ENCODE measurements at regions not wholly inside any gene's neighbourhood (a gene's known extent, or its start where the extent isn't known, plus 50 kb on each side); places are given as distances from the start of the nearest gene placed in this dataset.

DNA sequence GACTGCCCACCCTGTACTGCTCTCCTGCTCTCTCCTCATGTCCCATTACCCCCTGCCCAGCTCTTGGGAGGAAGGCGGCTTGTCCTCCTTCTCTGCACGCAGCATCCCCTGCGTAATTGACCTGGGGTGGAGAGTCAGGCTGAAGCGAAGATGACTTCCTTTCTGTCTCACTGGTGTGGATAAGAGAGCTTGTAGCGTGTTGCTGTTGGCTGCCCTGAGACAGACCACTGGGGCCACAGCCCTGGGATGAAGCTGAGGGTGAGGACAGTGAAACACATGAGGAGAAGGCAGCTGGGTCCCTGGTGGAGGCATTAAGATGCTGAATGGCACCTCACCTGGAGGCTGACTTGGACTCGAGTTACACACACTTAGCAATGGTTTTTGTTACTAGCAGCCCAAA is 310.3 kb upstream of the ZNF32 start:
- FAIRE-seq, result no peak
- no peak for DNase-seq (ENCODE audit: insufficient read length)
- TF ChIP-seq TAF1 (IDR thresholded peaks at IDR 0.05; ENCODE audit: borderline replicate concordance, low read depth, low read length) (no peak), POLR2AphosphoS5 (IDR thresholded peaks at IDR 0.05; ENCODE audit: low read depth, low read length) (no peak), POLR2A (IDR thresholded peaks at IDR 0.05; ENCODE audit: low read depth, low read length) (no peak)

- TF ChIP-seq POLR2A (IDR thresholded peaks at IDR 0.05; ENCODE audit: low read depth, low read length), result no peak
- no peak for TF ChIP-seq POLR2AphosphoS5 (IDR thresholded peaks at IDR 0.05; ENCODE audit: low read depth, low read length)
- no peak for TF ChIP-seq TAF1 (IDR thresholded peaks at IDR 0.05; ENCODE audit: borderline replicate concordance, low read depth, low read length)
- DNase-seq (ENCODE audit: insufficient read length), result no peak
- no peak for FAIRE-seq
Measured at GRCh38 chr10:43958071-43958432, 309.4 kb upstream of the ZNF32 start.

- DNase-seq (ENCODE audit: insufficient read length) (no peak), FAIRE-seq (no peak)
- TF ChIP-seq POLR2A (IDR thresholded peaks at IDR 0.05; ENCODE audit: low read depth, low read length) (no peak), TAF1 (IDR thresholded peaks at IDR 0.05; ENCODE audit: borderline replicate concordance, low read depth, low read length) (no peak), POLR2AphosphoS5 (IDR thresholded peaks at IDR 0.05; ENCODE audit: low read depth, low read length) (no peak)
Measured at GRCh38 chr10:43957267-43958070, 308.8 kb upstream of the ZNF32 start.

- DNase-seq (ENCODE audit: insufficient read length) (no peak), FAIRE-seq (no peak)
- TF ChIP-seq TAF1 (IDR thresholded peaks at IDR 0.05; ENCODE audit: borderline replicate concordance, low read depth, low read length), result no peak
- no peak for TF ChIP-seq POLR2A (IDR thresholded peaks at IDR 0.05; ENCODE audit: low read depth, low read length)
- no peak for TF ChIP-seq POLR2AphosphoS5 (IDR thresholded peaks at IDR 0.05; ENCODE audit: low read depth, low read length)
Measured at GRCh38 chr10:43955978-43956377, 307.3 kb upstream of the ZNF32 start.

DNA sequence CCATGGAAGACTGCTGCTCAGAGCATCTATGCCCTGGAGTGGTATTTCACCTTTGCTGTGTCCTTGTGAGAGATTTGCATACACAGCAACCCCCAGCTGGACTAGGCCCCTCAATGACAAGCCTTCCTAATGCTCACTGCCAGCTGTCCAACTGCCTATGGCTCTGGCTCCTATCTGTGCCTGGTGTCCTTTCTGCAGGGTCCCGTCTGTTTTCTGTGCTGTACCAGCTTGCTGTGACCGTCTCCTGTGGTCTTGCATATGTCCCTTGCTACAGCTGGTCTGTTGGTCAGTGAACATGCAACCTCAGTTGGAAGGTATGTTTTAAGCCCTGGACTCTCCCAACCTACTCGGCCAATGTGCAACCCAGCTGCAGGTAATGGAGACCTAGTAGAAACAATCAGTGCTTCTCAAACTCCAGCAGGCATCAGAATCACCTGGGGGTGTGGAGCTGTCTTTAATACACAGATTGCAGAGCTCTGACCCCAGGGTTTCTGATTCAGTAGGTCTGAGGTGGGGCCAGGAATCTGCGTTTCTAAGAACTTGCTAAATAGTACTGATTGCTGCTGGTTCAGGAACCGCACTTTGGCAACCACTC is 306.4 kb upstream of the ZNF32 start:
- no peak for FAIRE-seq
- no peak for DNase-seq (ENCODE audit: insufficient read length)
- TF ChIP-seq POLR2A (IDR thresholded peaks at IDR 0.05; ENCODE audit: low read depth, low read length) (no peak), POLR2AphosphoS5 (IDR thresholded peaks at IDR 0.05; ENCODE audit: low read depth, low read length) (no peak), TAF1 (IDR thresholded peaks at IDR 0.05; ENCODE audit: borderline replicate concordance, low read depth, low read length) (no peak)

- FAIRE-seq (no peak), DNase-seq (ENCODE audit: insufficient read length) (no peak)
- TF ChIP-seq TAF1 (IDR thresholded peaks at IDR 0.05; ENCODE audit: borderline replicate concordance, low read depth, low read length), result no peak
Measured at GRCh38 chr10:43953672-43954071, 305.0 kb upstream of the ZNF32 start.

DNA sequence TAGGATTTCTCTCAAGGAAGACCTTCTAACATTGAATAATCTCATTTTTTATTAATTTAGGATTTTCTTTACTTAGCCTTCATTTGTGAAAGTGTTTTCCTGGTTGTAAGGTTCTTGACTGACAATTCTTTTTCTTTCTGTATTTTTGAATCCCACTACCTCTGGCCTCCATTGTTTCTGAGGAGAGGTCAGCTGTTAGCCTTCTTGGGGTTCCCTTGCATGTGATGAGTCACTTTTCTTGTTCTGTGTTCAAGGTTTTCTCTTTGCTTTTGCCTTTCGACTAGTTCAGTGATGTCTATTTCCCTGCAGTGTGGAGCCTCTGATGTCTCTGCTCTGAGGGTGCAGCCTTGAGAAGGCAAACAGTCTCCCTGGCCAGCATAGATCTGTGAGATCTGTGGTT is 304.1 kb upstream of the ZNF32 start:
- no peak for TF ChIP-seq POLR2A (IDR thresholded peaks at IDR 0.05; ENCODE audit: low read depth, low read length)
- FAIRE-seq, result no peak
- no peak for DNase-seq (ENCODE audit: insufficient read length)

- no peak for TF ChIP-seq POLR2AphosphoS5 (IDR thresholded peaks at IDR 0.05; ENCODE audit: low read depth, low read length)
- DNase-seq (ENCODE audit: insufficient read length), result no peak
- no peak for FAIRE-seq
Measured at GRCh38 chr10:43949351-43949750, 300.7 kb upstream of the ZNF32 start.

GRCh38 chr10:43946445-43946844 is 297.8 kb upstream of the ZNF32 start:
- TF ChIP-seq POLR2A (IDR thresholded peaks at IDR 0.05; ENCODE audit: low read depth, low read length), result no peak
- no peak for TF ChIP-seq TAF1 (IDR thresholded peaks at IDR 0.05; ENCODE audit: borderline replicate concordance, low read depth, low read length)
- no peak for TF ChIP-seq POLR2AphosphoS5 (IDR thresholded peaks at IDR 0.05; ENCODE audit: low read depth, low read length)
- DNase-seq (ENCODE audit: insufficient read length), result no peak
- FAIRE-seq, result no peak

DNA sequence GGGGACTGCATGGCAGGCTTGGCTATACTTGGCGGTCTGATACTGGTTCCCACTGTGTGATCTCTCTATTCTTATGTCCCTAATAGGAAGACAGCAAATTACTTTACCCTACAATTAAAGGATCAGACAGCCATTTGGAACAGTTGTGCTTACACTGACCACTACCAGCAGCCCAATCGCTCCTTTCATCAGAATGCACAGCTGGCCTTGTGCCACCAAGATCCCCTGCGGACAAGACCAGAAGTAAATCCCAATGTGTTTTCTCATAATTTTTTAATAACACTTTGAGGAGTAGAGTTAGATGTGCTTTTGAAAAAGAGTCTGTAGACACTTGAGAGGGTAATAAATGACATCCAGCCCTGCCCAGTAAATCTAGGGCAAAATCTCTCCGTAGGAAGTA is 297.2 kb upstream of the ZNF32 start:
- TF ChIP-seq POLR2A (IDR thresholded peaks at IDR 0.05; ENCODE audit: low read depth, low read length) (no peak), TAF1 (IDR thresholded peaks at IDR 0.05; ENCODE audit: borderline replicate concordance, low read depth, low read length) (no peak), POLR2AphosphoS5 (IDR thresholded peaks at IDR 0.05; ENCODE audit: low read depth, low read length) (no peak)
- FAIRE-seq, result no peak
- DNase-seq (ENCODE audit: insufficient read length), result no peak

DNA sequence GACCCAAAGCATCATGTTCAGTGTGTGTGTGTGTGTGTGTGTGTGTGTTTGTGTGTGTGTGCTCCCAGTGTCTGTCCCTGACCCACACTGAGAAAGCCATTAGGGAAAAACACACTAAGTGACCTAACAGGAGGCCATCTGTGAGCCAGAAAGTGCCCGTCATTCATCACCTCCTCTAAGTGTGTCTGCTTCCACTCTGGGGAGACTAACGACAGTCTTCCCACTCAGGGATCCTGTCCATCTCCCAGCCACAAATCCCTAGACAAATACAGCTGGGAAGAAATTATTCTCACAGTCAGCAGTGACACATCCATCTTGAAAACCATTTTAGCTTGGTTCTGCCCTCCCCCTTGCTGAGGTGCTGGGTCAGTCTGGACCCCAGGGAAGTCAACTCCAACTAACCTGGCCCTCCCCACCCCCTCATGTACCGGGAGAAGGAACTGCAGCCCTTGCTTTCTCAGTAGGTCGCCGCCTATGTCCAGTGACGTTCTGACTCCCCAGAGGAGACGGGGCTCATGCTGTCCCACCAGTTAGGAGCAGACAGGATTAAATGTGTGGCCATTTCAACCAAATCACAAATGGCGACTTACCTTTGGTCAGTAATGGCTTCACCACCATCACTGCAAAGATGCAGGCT is 296.5 kb upstream of the ZNF32 start:
- no peak for FAIRE-seq
- no peak for TF ChIP-seq POLR2AphosphoS5 (IDR thresholded peaks at IDR 0.05; ENCODE audit: low read depth, low read length)
- TF ChIP-seq POLR2A (IDR thresholded peaks at IDR 0.05; ENCODE audit: low read depth, low read length), result no peak
- TF ChIP-seq TAF1 (IDR thresholded peaks at IDR 0.05; ENCODE audit: borderline replicate concordance, low read depth, low read length), result no peak
- DNase-seq (ENCODE audit: insufficient read length), result no peak

DNA sequence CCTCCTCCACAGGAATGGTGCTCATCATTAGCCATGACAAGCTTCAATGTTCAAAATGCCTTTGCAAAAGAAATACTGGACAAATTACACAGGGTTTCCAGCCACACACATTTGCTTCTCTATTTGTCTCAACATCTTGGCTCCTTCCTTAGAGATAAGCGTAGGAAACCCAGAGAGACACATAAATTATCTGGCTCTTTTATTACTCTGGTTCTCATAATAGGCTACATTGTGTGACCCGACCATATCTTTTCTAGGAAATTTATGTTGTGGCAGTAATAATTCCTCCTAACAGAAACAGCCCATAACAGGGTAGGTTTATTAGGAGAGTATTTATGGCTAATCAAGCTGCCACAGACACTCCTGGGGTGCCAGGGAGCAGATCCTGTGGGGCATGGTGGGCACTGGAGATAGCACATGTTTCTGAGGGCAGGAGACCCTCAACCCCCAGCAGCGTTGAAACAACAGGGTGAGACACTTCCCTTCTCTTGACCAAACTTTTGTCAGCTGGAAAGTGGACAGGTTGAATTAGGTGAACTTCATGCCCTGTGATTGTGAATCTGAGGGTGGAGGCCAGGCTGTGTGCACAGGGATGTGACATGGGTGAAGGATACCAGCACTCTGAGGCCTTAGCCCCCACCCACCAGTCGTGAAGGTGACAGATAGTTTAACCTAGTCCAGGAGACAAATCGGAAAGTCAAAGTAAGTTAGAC is 295.9 kb upstream of the ZNF32 start:
- no peak for TF ChIP-seq TAF1 (IDR thresholded peaks at IDR 0.05; ENCODE audit: borderline replicate concordance, low read depth, low read length)
- no peak for TF ChIP-seq POLR2A (IDR thresholded peaks at IDR 0.05; ENCODE audit: low read depth, low read length)
- no peak for TF ChIP-seq POLR2AphosphoS5 (IDR thresholded peaks at IDR 0.05; ENCODE audit: low read depth, low read length)
- FAIRE-seq, result no peak
- no peak for DNase-seq (ENCODE audit: insufficient read length)

Measured in GM12892 (cell line).